Endothelial cell of umbilical vein (primary cell): ENCODE measurements at regions not wholly inside any gene's neighbourhood (a gene's known extent, or its start where the extent isn't known, plus 50 kb on each side); places are given as distances from the start of the nearest gene placed in this dataset.
"Not testable (repeated sequence)": the region's sequence is repeated elsewhere in the genome, so short reads cannot be mapped to it uniquely, and the experiment has no call there.

Experiments
- BruUV-seq: library from RNA; stranded (reverse); fragments of 400-500 nt; replicated peaks from 2 replicates; lab custom pipeline; 2021; lab: Mats Ljungman, UMichigan
- CTCF ChIA-PET: fragments of 300-600, 350-600 bp; sonication (Branson Sonifier 250); formaldehyde crosslinking; loops from one replicate; lab custom pipeline; 2021; ENCODE audit warnings: antibody characterized with exemption, inconsistent platforms; lab: Charles Lee
- POLR2A ChIA-PET: fragments of 300-600, 350-600 bp; sonication (Branson Sonifier 250); formaldehyde crosslinking; loops from one replicate; lab custom pipeline; 2021; ENCODE audit warnings: antibody characterized with exemption, inconsistent platforms; lab: Charles Lee
- DNase-seq: peaks from one replicate; pipeline ENCODE4 v3.0.0-alpha.2; 2011; ENCODE audit warnings: low read depth, low spot score
- FAIRE-seq: peaks from 2 replicates; lab custom pipeline; 2011; peaks lifted over from hg19 to GRCh38; lab: Jason Lieb, UNC
- H2AFZ ChIP-seq: 2 replicates; pipeline ENCODE4 v1.6.0; 2012; ENCODE audit warnings: low read depth, low read length, control low read depth, inconsistent platforms
- H3K27ac ChIP-seq: 2 replicates; pipeline ENCODE4 v1.5.1; 2011; ENCODE audit warnings: low read depth, mild to moderate bottlenecking, control low read depth, low read length, moderate library complexity; ENCODE audit not compliant: insufficient read depth
- H3K27me3 ChIP-seq, 2 experiments: 2 replicates each; pipeline versions ENCODE4 v1.6.0 to v1.6.1; 2011; ENCODE audit warnings: low read length in 2 of 2, mixed read lengths in 1 of 2; ENCODE audit not compliant: control insufficient read depth in 2 of 2, insufficient read depth in 2 of 2
- H3K36me3 ChIP-seq, 2 experiments: 2 replicates in 1 of 2; 3 replicates in 1 of 2; pipeline ENCODE4 v1.5.1; 2011; ENCODE audit warnings: low read length in 2 of 2, mild to moderate bottlenecking in 1 of 2, moderate library complexity in 1 of 2; ENCODE audit not compliant: control insufficient read depth in 2 of 2, insufficient read depth in 2 of 2; ENCODE audit errors: extremely low read depth in 1 of 2
- H3K4me1 ChIP-seq: 3 replicates; pipeline ENCODE4 v1.5.1; 2011; ENCODE audit warnings: mild to moderate bottlenecking, low read length; ENCODE audit not compliant: control insufficient read depth, insufficient read depth; ENCODE audit errors: extremely low read depth
- H3K4me2 ChIP-seq: 2 replicates; pipeline ENCODE4 v1.6.1; 2011; ENCODE audit warnings: low read length, control low read depth, mixed read lengths; ENCODE audit not compliant: insufficient read depth
- H3K4me3 ChIP-seq, 3 experiments: fragments of 200-600 bp in 1 of 3; sonication (generic), shearing (Covaris generic) in 1 of 3; replicated peaks in 1 of 3; 2 replicates each; pipeline ENCODE4 v1.5.1; 2011 to 2016; ENCODE audit warnings: control low read depth in 3 of 3, low read length in 3 of 3, mild to moderate bottlenecking in 2 of 3, inconsistent platforms in 1 of 3, low read depth in 1 of 3, moderate library complexity in 1 of 3; ENCODE audit not compliant: insufficient read depth in 1 of 3
- H3K79me2 ChIP-seq: 2 replicates; pipeline ENCODE4 v1.6.0; 2012; ENCODE audit warnings: low read length, inconsistent platforms; ENCODE audit not compliant: control insufficient read depth, insufficient read depth
- H3K9ac ChIP-seq: replicated peaks from 2 replicates; pipeline ENCODE3; 2011; ENCODE audit warnings: low read length, control low read depth; ENCODE audit not compliant: insufficient read depth; ENCODE audit errors: extremely low read depth
- H3K9me1 ChIP-seq: replicated peaks from 3 replicates; pipeline ENCODE4 v1.6.0; 2011; ENCODE audit warnings: mild to moderate bottlenecking, low read length; ENCODE audit not compliant: control insufficient read depth, insufficient read depth; ENCODE audit errors: extremely low read depth
- H3K9me3 ChIP-seq: replicated peaks from 2 replicates; pipeline ENCODE4 v1.5.1; 2012; ENCODE audit warnings: low read length, inconsistent platforms; ENCODE audit not compliant: control insufficient read depth, insufficient read depth
- H4K20me1 ChIP-seq: replicated peaks from 2 replicates; pipeline ENCODE3; 2011; ENCODE audit warnings: mild to moderate bottlenecking, low read length; ENCODE audit not compliant: control insufficient read depth, insufficient read depth; ENCODE audit errors: extremely low read depth
- EZH2 ChIP-seq: IDR thresholded peaks from 2 replicates; pipeline ENCODE4 v1.6.1; 2012; ENCODE audit warnings: borderline replicate concordance, low read depth, mild to moderate bottlenecking, moderate library complexity, low read length, inconsistent platforms; ENCODE audit not compliant: severe bottlenecking
- GATA2 ChIP-seq: IDR thresholded peaks from 2 replicates; pipeline ENCODE4 v1.7.0; 2011; ENCODE audit warnings: low read depth, mild to moderate bottlenecking, moderate library complexity, mixed read lengths, low read length; ENCODE audit not compliant: insufficient read length, insufficient read depth
- MYC ChIP-seq: IDR thresholded peaks from one replicate; pipeline ENCODE4 v1.6.1; 2011; ENCODE audit warnings: mild to moderate bottlenecking, low read depth, low read length
- POLR2A ChIP-seq: IDR thresholded peaks from 2 replicates; pipeline ENCODE4 v1.6.1; 2012; ENCODE audit warnings: low read depth, mild to moderate bottlenecking, control low read depth, low read length
- POLR2AphosphoS5 ChIP-seq: IDR thresholded peaks from 2 replicates; pipeline ENCODE4 v1.6.1; 2012; ENCODE audit warnings: low read depth, mild to moderate bottlenecking, control low read depth, low read length, moderate library complexity; ENCODE audit not compliant: insufficient read depth
- dilution Hi-C: fragments of 300-500 bp; cut with MboI; formaldehyde crosslinking; loops from one replicate; pipeline ENCODE4 v1.15.0; 2019; ENCODE audit warnings: low sequenced_read_pairs; ENCODE audit not compliant: extremely low pct_ligation_motif_present
- intact Hi-C: fragments of 100-400 bp; cut with micrococcal nuclease; formaldehyde crosslinking; loops from one replicate; pipeline ENCODE4 v1.10.0; 2022
- TF ChIP-seq, protein P1 (sequence below), 2 donors: IDR thresholded peaks; 1 replicate in 1 of 2; 2 replicates in 1 of 2; pipeline ENCODE4 v1.5.1; 2011; ENCODE audit warnings: low read length in 2 of 2, mild to moderate bottlenecking in 2 of 2, moderate library complexity in 2 of 2, control low read depth in 1 of 2, inconsistent platforms in 1 of 2, low read depth in 1 of 2; ENCODE audit not compliant: insufficient read depth in 1 of 2; ENCODE audit errors: extremely low read depth in 1 of 2
- TF ChIP-seq, protein P2 (sequence below): IDR thresholded peaks from 2 replicates; pipeline ENCODE4 v1.6.1; 2011; ENCODE audit not compliant: insufficient read depth, insufficient read length

DNA sequence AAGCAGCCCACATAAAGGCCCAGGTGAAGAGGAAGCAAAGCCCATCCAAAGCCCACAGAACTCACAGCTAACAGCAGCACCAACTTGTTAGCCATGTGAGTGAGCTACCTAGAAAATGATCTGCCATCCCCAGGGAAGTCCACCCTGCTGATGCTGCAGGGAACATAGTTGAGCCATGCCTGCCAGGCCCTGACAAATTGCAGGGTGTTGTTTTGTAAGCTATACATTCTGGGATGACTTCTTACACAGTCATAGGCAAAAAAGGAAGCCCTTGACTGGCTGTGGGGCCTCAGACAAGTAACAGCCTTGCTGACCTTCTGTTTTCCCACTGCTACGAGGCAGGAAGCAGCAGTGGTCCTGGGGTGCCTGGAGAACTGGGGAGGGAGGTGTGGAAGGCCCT lies 262.7 kb downstream of the MATN1 start:
- FAIRE-seq (no peak), DNase-seq (no peak)
- H3K36me3 ChIP-seq = no peaks in the 10 kb centered on the region

DNA sequence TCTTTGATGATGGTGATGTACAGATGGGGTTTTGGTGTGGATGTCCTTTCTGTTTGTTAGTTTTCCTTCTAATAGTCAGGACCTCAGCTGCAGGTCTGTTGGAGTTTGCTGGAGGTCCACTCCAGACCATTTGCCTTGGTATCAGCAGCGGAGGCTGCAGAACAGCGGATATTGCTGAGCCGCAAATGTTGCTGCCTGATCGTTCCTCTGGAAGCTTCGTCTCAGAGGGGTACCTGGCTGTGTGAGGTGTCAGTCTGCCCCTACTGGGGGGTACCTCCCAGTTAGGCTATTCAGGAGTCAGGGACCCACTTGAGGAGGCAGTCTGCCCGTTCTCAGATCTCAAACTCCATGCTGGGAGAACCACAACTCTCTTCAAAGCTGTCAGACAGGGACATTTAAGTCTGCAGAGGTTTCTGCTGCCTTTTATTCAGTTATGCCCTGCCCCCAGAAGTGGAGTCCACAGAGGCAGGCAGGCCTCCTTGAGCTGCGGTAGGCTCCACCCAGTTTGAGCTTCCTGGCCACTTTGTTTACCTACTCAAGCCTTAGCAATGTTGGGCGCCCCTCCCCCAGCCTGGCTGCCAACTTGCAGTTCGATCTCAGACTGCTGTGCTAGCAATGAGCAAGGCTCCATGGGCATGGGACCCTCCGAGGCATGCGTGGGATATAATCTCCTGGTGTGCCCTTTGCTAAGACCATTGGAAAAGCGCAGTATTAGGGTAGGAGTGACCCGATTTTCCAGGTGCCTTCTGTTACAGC lies 264.5 kb downstream of the MATN1 start:
- H3K27ac ChIP-seq, dilution Hi-C loops, H3K9me1 ChIP-seq, BruUV-seq, CTCF ChIA-PET, H3K4me1 ChIP-seq, FAIRE-seq, H3K36me3 ChIP-seq, intact Hi-C loops, DNase-seq, H3K9ac ChIP-seq, H3K27me3 ChIP-seq, H3K4me3 ChIP-seq, H3K79me2 ChIP-seq, POLR2A ChIA-PET, H4K20me1 ChIP-seq, H2AFZ ChIP-seq, H3K9me3 ChIP-seq, H3K4me2 ChIP-seq: not testable (repeated sequence)

More for the DNA sequence above, 262.7 kb downstream of the MATN1 start:
- H3K27ac ChIP-seq = no peak overlapping the region
- no peaks in the 10 kb centered on the region for H3K27me3 ChIP-seq
- no TSS peak for BruUV-seq
- intact Hi-C loops = no loop called here
- H3K9ac ChIP-seq = no peak overlapping the region
- dilution Hi-C loops = no loop called here
- POLR2A ChIA-PET = no interaction called here
- H3K4me1 ChIP-seq = no peaks in the 10 kb centered on the region
- H2AFZ ChIP-seq = no peak overlapping the region
- H3K79me2 ChIP-seq = no peaks in the 10 kb centered on the region
- H3K9me1 ChIP-seq = no peaks in the 10 kb centered on the region
- H3K4me2 ChIP-seq = no peak overlapping the region
- no peaks in the 10 kb centered on the region for H4K20me1 ChIP-seq
- TF ChIP-seq EZH2 (no peak), POLR2A (no peak), GATA2 (no peak), MYC (no peak), POLR2AphosphoS5 (no peak)
- TF ChIP-seq, protein P1, sequence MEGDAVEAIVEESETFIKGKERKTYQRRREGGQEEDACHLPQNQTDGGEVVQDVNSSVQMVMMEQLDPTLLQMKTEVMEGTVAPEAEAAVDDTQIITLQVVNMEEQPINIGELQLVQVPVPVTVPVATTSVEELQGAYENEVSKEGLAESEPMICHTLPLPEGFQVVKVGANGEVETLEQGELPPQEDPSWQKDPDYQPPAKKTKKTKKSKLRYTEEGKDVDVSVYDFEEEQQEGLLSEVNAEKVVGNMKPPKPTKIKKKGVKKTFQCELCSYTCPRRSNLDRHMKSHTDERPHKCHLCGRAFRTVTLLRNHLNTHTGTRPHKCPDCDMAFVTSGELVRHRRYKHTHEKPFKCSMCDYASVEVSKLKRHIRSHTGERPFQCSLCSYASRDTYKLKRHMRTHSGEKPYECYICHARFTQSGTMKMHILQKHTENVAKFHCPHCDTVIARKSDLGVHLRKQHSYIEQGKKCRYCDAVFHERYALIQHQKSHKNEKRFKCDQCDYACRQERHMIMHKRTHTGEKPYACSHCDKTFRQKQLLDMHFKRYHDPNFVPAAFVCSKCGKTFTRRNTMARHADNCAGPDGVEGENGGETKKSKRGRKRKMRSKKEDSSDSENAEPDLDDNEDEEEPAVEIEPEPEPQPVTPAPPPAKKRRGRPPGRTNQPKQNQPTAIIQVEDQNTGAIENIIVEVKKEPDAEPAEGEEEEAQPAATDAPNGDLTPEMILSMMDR (IDR thresholded peaks at IDR 0.05; ENCODE audit: extremely low read depth in 1 of 2, insufficient read depth in 1 of 2, low read depth in 1 of 2, low read length in 2 of 2) = no peak
- TF ChIP-seq, protein P2, sequence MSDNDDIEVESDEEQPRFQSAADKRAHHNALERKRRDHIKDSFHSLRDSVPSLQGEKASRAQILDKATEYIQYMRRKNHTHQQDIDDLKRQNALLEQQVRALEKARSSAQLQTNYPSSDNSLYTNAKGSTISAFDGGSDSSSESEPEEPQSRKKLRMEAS = no peak
- CTCF ChIA-PET = no interaction called here
- no peaks in the 10 kb centered on the region for H3K9me3 ChIP-seq
- no peak overlapping the region for H3K4me3 ChIP-seq
